Endothelial cell of umbilical vein (primary cell): ENCODE measurements at regions not wholly inside any gene's neighbourhood (a gene's known extent, or its start where the extent isn't known, plus 50 kb on each side); places are given as distances from the start of the nearest gene placed in this dataset.

Experiments used
- BruUV-seq: library from RNA; stranded (reverse); fragments of 400-500 nt; replicated peaks from 2 replicates; lab custom pipeline; 2021; lab: Mats Ljungman, UMichigan
- CTCF ChIA-PET: fragments of 300-600, 350-600 bp; sonication (Branson Sonifier 250); formaldehyde crosslinking; loops from one replicate; lab custom pipeline; 2021; ENCODE audit warnings: antibody characterized with exemption, inconsistent platforms; lab: Charles Lee
- POLR2A ChIA-PET: fragments of 300-600, 350-600 bp; sonication (Branson Sonifier 250); formaldehyde crosslinking; loops from one replicate; lab custom pipeline; 2021; ENCODE audit warnings: antibody characterized with exemption, inconsistent platforms; lab: Charles Lee
- DNase-seq: peaks from one replicate; pipeline ENCODE4 v3.0.0-alpha.2; 2011; ENCODE audit warnings: low read depth, low spot score
- FAIRE-seq: peaks from 2 replicates; lab custom pipeline; 2011; peaks lifted over from hg19 to GRCh38; lab: Jason Lieb, UNC
- H2AFZ ChIP-seq: 2 replicates; pipeline ENCODE4 v1.6.0; 2012; ENCODE audit warnings: low read depth, low read length, control low read depth, inconsistent platforms
- H3K27ac ChIP-seq: 2 replicates; pipeline ENCODE4 v1.5.1; 2011; ENCODE audit warnings: low read depth, mild to moderate bottlenecking, control low read depth, low read length, moderate library complexity; ENCODE audit not compliant: insufficient read depth
- H3K27me3 ChIP-seq, 2 experiments: 2 replicates each; pipeline versions ENCODE4 v1.6.0 to v1.6.1; 2011; ENCODE audit warnings: low read length in 2 of 2, mixed read lengths in 1 of 2; ENCODE audit not compliant: control insufficient read depth in 2 of 2, insufficient read depth in 2 of 2
- H3K36me3 ChIP-seq, 2 experiments: 2 replicates in 1 of 2; 3 replicates in 1 of 2; pipeline ENCODE4 v1.5.1; 2011; ENCODE audit warnings: low read length in 2 of 2, mild to moderate bottlenecking in 1 of 2, moderate library complexity in 1 of 2; ENCODE audit not compliant: control insufficient read depth in 2 of 2, insufficient read depth in 2 of 2; ENCODE audit errors: extremely low read depth in 1 of 2
- H3K4me1 ChIP-seq: 3 replicates; pipeline ENCODE4 v1.5.1; 2011; ENCODE audit warnings: mild to moderate bottlenecking, low read length; ENCODE audit not compliant: control insufficient read depth, insufficient read depth; ENCODE audit errors: extremely low read depth
- H3K4me2 ChIP-seq: 2 replicates; pipeline ENCODE4 v1.6.1; 2011; ENCODE audit warnings: low read length, control low read depth, mixed read lengths; ENCODE audit not compliant: insufficient read depth
- H3K4me3 ChIP-seq, 3 experiments: fragments of 200-600 bp in 1 of 3; sonication (generic), shearing (Covaris generic) in 1 of 3; replicated peaks in 1 of 3; 2 replicates each; pipeline ENCODE4 v1.5.1; 2011 to 2016; ENCODE audit warnings: control low read depth in 3 of 3, low read length in 3 of 3, mild to moderate bottlenecking in 2 of 3, inconsistent platforms in 1 of 3, low read depth in 1 of 3, moderate library complexity in 1 of 3; ENCODE audit not compliant: insufficient read depth in 1 of 3
- H3K79me2 ChIP-seq: 2 replicates; pipeline ENCODE4 v1.6.0; 2012; ENCODE audit warnings: low read length, inconsistent platforms; ENCODE audit not compliant: control insufficient read depth, insufficient read depth
- H3K9ac ChIP-seq: replicated peaks from 2 replicates; pipeline ENCODE3; 2011; ENCODE audit warnings: low read length, control low read depth; ENCODE audit not compliant: insufficient read depth; ENCODE audit errors: extremely low read depth
- H3K9me1 ChIP-seq: replicated peaks from 3 replicates; pipeline ENCODE4 v1.6.0; 2011; ENCODE audit warnings: mild to moderate bottlenecking, low read length; ENCODE audit not compliant: control insufficient read depth, insufficient read depth; ENCODE audit errors: extremely low read depth
- H3K9me3 ChIP-seq: replicated peaks from 2 replicates; pipeline ENCODE4 v1.5.1; 2012; ENCODE audit warnings: low read length, inconsistent platforms; ENCODE audit not compliant: control insufficient read depth, insufficient read depth
- H4K20me1 ChIP-seq: replicated peaks from 2 replicates; pipeline ENCODE3; 2011; ENCODE audit warnings: mild to moderate bottlenecking, low read length; ENCODE audit not compliant: control insufficient read depth, insufficient read depth; ENCODE audit errors: extremely low read depth
- CTCF ChIP-seq, 2 donors: IDR thresholded peaks; 1 replicate in 1 of 2; 2 replicates in 1 of 2; pipeline ENCODE4 v1.5.1; 2011; ENCODE audit warnings: low read length in 2 of 2, mild to moderate bottlenecking in 2 of 2, moderate library complexity in 2 of 2, control low read depth in 1 of 2, inconsistent platforms in 1 of 2, low read depth in 1 of 2; ENCODE audit not compliant: insufficient read depth in 1 of 2; ENCODE audit errors: extremely low read depth in 1 of 2
- EZH2 ChIP-seq: IDR thresholded peaks from 2 replicates; pipeline ENCODE4 v1.6.1; 2012; ENCODE audit warnings: borderline replicate concordance, low read depth, mild to moderate bottlenecking, moderate library complexity, low read length, inconsistent platforms; ENCODE audit not compliant: severe bottlenecking
- FOS ChIP-seq: IDR thresholded peaks from 2 replicates; pipeline ENCODE4 v1.6.1; 2011; ENCODE audit warnings: mild to moderate bottlenecking, low read length, moderate library complexity, borderline replicate concordance; ENCODE audit not compliant: insufficient read depth
- MAX ChIP-seq: IDR thresholded peaks from 2 replicates; pipeline ENCODE4 v1.6.1; 2011; ENCODE audit not compliant: insufficient read depth, insufficient read length
- MYC ChIP-seq: IDR thresholded peaks from one replicate; pipeline ENCODE4 v1.6.1; 2011; ENCODE audit warnings: mild to moderate bottlenecking, low read depth, low read length
- POLR2A ChIP-seq: IDR thresholded peaks from 2 replicates; pipeline ENCODE4 v1.6.1; 2012; ENCODE audit warnings: low read depth, mild to moderate bottlenecking, control low read depth, low read length
- POLR2AphosphoS5 ChIP-seq: IDR thresholded peaks from 2 replicates; pipeline ENCODE4 v1.6.1; 2012; ENCODE audit warnings: low read depth, mild to moderate bottlenecking, control low read depth, low read length, moderate library complexity; ENCODE audit not compliant: insufficient read depth
- dilution Hi-C: fragments of 300-500 bp; cut with MboI; formaldehyde crosslinking; loops from one replicate; pipeline ENCODE4 v1.15.0; 2019; ENCODE audit warnings: low sequenced_read_pairs; ENCODE audit not compliant: extremely low pct_ligation_motif_present
- intact Hi-C: fragments of 100-400 bp; cut with micrococcal nuclease; formaldehyde crosslinking; loops from one replicate; pipeline ENCODE4 v1.10.0; 2022

DNA sequence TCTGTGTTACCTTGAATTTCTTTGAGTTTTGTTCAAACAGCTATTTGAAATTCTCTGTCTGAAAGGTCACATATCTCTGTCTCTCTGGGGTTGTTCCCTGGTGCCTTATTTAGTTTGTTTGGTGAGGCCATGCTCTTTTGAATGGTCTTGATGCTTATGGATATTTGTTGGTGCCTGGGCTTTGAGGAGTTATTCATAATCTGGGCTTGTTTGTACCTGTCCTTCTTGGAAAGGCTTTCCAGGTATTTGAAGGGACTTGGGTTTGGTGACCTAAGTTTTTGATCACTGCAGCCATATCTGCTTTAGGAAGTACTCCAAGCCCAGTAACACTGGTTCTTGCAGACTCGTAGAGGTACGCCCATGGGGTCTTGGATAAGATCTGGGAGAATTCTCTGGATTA, 63.3 kb upstream of the MAGI3 start:
- H2AFZ ChIP-seq: no peak overlapping the region
- intact Hi-C loops: no loop called here
- H3K36me3 ChIP-seq: no peaks in the 10 kb centered on the region
- H3K27ac ChIP-seq: no peak overlapping the region
- H4K20me1 ChIP-seq: no peaks in the 10 kb centered on the region
- no peak overlapping the region for H3K4me3 ChIP-seq
- peaks cover 1 to 5% of the 10 kb centered on the region in 2 experiments for H3K27me3 ChIP-seq
- H3K9me1 ChIP-seq: no peaks in the 10 kb centered on the region
- H3K4me1 ChIP-seq: no peaks in the 10 kb centered on the region
- no peak overlapping the region for H3K4me2 ChIP-seq
- H3K79me2 ChIP-seq: no peaks in the 10 kb centered on the region
- DNase-seq: no peak
- no peaks in the 10 kb centered on the region for H3K9me3 ChIP-seq
- TF ChIP-seq CTCF (IDR thresholded peaks at IDR 0.05; ENCODE audit: extremely low read depth in 1 of 2, insufficient read depth in 1 of 2, low read depth in 1 of 2, low read length in 2 of 2) (no peak), FOS (no peak), EZH2 (no peak), MAX (no peak), POLR2A (no peak), POLR2AphosphoS5 (no peak), MYC (no peak)
- no peak for FAIRE-seq
- H3K9ac ChIP-seq: no peak overlapping the region
- POLR2A ChIA-PET: no interaction called here
- dilution Hi-C loops: no loop called here
- no TSS peak for BruUV-seq
- CTCF ChIA-PET: no interaction called here
